NCI-H510A (cell line): ENCODE measurements at regions not wholly inside any gene's neighbourhood (a gene's known extent, or its start where the extent isn't known, plus 50 kb on each side); places are given as distances from the start of the nearest gene placed in this dataset.
"Not testable (repeated sequence)": the region's sequence is repeated elsewhere in the genome, so short reads cannot be mapped to it uniquely, and the experiment has no call there.

Source experiments
- DNase-seq: peaks from one replicate; lab custom pipeline; 2025; lab: John Stamatoyannopoulos, UW

GRCh38 chr18:44543387-44543786 is 137.3 kb upstream of the SETBP1 start:
- DNase-seq, result no peak

DNA sequence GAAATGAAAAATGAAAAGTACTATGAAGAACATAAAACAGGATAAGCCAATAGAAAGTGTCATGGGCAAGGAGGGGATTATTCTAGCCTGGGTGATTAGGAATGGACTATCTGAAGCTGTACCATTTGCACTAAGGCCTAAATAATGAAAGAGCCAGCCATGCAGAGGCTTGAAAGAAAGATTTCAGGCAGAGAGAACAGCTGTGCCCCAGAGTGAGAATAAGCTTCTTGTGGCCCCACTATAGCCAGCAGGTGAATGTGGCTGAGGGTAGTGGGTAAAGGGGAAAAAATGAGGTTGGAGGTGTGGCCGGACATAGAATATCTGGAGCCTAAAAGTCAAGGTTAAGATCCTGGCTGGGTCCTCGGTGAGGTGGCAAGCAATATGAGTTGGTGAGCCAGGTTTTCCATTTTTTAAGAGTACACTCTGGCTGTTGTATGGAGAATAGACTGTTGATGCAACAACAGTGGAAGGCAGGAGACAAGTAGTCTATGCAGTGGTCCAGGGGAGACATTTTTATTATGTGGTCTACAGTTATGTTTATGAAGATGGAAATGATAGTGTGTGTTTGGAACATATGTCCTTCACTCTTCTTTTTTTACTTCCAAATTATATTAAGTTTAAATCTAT is 135.2 kb upstream of the SETBP1 start:
- no peak for DNase-seq

DNA sequence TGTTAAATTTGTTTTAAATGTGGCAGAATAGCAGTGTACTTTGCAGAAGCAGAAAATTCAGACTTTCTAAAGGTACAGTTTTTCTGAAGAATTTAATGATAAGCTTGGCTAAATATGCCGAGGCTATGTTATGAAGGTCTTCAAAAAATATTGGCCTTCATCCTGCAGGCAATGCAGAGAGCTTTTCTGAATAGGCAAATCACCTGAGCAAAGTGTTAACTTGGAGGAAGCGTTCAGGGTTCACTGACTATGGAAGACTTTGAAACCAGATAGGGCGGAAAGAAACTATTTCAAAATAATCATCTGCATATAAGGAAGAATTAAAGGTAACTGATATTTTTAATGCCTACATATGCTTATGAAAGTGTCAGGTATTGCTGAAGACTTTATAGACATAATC is 133.7 kb upstream of the SETBP1 start:
- DNase-seq, result no peak

GRCh38 chr18:44548291-44549221 is 132.1 kb upstream of the SETBP1 start:
- no peak for DNase-seq

- no peak for DNase-seq
Measured at GRCh38 chr18:44552706-44553105, 128.0 kb upstream of the SETBP1 start.

DNA sequence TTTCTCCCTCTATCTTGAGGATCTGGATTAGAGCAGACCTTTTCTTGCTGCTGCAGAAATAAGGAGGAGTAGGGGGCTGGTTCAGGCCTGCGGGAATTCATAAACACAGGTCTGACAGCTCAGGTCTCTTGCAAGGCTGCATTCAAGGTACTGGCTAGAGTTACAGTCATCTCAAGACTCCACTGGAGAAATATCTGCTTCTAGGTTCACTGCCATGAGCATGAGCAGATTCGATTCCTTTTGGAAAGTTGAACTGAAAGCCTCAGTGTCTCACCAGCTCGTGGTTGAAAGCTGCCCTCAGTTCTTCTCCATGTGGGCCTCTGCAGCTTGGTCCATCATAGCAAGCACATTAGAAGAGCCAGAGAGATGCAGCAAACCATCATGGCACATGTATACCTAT is 124.4 kb upstream of the SETBP1 start:
- DNase-seq, result no peak

- no peak for DNase-seq
Measured at GRCh38 chr18:44557616-44558151, 123.0 kb upstream of the SETBP1 start.

DNA sequence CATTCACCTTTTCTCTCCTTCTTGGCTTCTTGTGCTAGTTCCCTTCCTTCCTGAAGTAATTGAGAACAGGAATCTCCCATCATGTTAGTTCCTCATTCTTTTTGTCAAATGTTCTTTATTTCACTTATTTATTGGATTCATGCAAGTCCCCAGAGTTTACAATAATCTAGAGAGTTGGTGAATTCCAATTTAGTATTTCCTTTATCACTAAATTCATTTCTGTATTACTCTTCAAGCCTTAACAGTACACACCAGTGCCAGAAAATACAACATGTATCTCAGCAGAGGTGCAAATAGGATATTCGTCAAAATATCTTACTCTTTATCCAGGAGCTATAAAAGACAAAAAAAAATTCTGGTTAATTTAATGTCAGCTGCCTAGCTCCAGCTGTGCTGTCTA is 121.9 kb upstream of the SETBP1 start:
- DNase-seq, result no peak

DNA sequence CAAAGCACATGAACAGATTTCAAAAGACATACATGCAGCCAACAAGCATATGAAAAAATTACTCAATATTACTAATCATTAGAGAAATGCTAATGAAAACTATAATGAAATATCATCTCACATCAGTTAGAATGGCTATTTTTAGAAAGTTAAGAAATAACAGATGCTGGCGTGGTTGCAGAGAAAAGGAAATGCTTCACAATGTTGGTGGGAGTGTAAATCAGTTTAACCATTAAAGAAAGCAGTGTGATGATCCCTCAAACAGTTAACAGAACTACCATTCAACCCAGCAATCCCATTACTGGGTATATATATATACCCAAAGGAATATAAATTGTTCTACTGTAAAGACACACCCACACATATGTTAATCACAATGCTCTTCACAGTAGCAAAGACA is 117.7 kb upstream of the SETBP1 start:
- no peak for DNase-seq

DNA sequence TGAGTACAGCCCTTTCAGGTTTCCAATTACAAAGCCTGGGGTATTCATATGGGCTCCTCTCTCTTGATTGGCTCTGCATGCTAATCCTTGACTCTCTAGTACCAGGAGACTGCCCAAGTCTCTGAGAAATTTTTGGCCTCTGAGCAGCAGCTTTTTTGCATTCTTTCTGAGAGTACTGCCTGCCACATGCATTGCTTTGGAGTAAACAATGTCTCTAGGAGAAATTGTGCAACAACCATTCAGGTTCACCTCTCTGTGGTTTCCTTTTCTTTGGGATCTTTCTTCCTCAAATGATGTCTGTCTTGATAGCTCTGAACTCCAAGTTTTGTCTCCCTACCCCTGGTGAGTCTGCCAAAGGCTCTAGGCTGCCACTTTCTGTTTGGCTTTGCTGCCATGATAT is 115.8 kb upstream of the SETBP1 start:
- no peak for DNase-seq

GRCh38 chr18:44568342-44568741 is 112.3 kb upstream of the SETBP1 start:
- no peak for DNase-seq

DNA sequence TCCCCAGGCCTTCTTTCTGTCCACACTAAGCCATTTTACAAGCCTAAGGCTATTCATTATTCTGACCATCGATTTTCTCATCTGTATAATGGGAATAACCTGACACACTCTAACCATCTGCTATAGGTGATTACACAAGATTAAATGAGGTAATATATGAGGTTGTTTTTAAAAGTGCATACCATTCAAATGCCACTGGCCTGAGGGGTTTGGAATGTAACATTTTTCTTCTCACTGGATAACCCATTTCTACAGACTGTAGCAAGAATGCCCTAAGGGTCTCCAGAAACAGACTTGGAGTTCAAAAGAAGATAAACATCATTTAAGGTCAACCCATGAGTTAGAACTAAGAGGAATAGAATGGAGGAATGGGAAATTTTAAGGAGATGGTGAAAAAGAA is 111.7 kb upstream of the SETBP1 start:
- no peak for DNase-seq

DNA sequence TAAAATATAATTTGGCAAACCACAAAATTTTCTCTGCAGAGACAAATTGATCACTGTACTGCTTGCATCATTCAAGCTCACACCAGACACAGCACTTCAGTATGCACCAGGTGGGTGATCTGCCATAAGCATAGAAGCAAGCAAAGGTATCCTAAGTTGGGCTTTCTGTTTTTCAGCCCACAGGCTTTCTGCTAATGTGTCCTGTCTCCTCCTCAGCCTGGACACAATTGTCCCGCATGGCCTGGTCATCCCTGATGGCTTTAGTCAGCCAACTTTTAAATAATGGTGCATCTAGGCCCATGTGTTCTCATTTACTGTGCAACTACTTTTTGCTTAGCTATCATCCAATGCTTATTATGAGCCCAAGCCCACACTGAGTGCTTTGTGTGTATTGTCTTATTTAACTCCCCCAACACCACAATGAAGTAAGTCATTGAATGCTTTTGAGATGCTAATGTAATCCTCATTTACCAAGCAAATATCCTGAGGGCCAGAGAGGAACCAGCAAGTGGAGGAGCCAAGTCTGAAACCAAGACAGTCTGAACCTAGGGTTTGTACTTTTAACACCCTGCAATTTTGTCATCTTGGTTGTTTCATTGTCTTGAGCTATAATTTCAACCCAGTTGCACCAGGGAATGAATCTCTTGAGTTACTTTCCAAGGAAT is 111.2 kb upstream of the SETBP1 start:
- no peak for DNase-seq

DNA sequence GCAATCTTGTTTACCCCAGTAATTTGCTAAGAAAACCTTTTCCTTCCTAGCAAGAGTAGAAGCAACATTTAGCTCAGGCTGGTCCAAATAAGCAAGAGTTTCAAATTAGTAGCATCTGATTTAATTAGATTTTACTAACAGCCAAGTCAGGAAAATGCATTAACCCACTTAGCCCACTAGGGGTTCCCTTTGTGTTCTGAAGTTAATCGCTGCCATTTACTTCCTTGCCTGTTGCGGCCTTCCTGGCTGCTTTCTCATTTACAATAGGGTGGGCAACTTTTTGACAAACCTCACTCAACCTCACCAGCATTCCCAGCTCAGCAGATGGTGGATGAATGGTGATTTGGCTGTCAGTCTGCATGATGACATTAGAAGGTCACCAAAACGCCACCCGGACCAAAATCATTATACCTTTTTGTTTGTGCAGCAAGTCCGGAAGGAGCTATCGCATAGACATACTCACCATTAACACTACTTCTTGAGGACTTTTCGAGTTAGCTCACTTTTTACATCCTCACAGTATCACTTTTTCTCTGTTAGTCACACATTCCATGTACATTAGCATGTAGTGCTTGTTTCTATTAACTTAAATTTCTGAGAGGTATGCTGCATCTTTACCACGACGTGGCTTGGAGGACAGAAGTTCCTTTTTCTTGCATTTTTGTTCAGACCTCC is 101.5 kb upstream of the SETBP1 start:
- DNase-seq, result no peak

DNA sequence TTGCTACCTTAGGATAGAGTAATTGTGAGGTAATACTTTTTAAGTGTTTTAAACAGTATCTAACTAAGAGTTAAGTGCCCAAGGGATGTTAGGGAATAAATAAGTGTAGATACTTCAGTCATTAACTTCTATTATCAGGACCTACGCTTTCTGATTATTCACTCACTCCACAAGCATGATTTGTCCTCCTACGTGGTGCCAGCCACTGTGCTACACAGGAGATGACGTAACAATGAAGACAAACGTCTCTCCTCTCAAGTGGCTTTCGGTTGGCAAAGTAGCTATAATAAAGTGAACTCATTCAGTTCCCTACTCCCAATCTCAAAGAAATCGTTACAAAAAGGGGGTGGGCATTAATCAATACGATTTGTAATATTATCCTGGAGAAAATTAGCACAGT is 100.9 kb upstream of the SETBP1 start:
- DNase-seq, result no peak

DNA sequence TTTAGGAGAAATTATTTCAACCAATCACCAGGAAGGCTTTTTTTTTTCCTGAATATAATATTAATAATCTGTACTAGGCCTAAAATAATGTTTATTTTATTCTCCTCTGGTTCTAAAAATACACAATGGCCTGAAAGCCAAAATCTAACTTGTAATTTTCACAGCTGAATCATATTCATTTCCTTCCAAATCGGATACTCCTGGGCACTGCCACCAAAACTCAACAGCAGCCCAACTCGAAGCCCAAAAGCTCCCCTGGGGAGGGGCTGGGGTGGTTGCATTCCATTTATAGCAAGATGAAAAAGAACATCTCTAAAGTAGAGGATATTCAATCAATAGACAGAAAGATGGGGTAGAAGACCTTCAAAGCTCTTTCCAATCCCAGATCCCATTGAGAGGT is 100.5 kb upstream of the SETBP1 start:
- no peak for DNase-seq

DNA sequence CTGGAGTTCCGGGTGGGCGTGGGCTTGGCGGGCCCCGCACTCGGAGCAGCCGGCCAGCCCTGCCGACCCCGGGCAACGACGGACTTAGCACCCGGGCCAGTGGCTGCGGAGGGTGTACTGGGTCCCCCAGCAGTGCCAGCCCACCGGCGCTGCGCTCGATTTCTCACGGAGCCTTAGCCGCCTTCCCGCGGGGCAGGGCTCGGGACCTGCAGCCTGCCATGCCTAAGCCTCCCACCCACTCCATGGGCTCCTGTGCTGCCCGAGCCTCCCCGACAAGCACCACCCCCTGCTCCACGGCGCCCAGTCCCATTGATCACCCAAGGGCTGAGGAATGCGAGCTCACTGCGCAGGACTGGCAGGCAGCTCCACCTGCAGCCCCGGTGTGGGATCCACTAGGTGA is 99.9 kb upstream of the SETBP1 start:
- DNase-seq, result not testable (repeated sequence)

- no peak for DNase-seq
Measured at GRCh38 chr18:44582456-44582855, 98.2 kb upstream of the SETBP1 start.

GRCh38 chr18:44584900-44585299 is 95.8 kb upstream of the SETBP1 start:
- DNase-seq, result no peak

- DNase-seq, result no peak
Measured at GRCh38 chr18:44586782-44587524, 93.7 kb upstream of the SETBP1 start.

DNA sequence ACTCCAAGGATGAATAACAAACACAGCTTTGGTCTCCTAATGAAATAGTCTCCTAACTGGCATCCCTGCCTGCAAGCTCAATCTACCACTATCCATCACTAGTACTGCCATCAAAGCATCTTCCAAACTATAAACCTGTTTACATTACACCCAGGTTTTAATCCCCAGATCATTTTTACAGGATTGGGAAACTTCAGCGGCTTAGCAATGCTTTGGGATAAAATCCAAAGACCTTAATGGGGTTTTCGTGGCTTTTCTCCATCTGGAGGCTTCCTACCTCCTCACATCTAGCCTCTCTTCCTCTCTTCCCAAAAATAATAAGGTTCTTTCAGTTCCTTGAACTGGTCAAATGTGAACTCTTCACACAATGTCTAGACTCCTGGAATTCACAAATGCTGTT is 92.2 kb upstream of the SETBP1 start:
- no peak for DNase-seq
